Mucosa of rectum (tissue), 2 donors: ENCODE measurements at regions not wholly inside any gene's neighbourhood (a gene's known extent, or its start where the extent isn't known, plus 50 kb on each side); places are given as distances from the start of the nearest gene placed in this dataset.

ENCODE experiments used
- H3K27ac ChIP-seq, 2 donors: one replicate each; pipeline ENCODE4 v1.7.0; 2013; ENCODE audit warnings: inconsistent platforms in 2 of 2, low read depth in 2 of 2, low read length in 2 of 2
- H3K27me3 ChIP-seq, 2 donors: one replicate each; pipeline ENCODE4 v1.7.0; 2013; ENCODE audit warnings: low read length in 2 of 2; ENCODE audit not compliant: control insufficient read depth in 2 of 2, insufficient read depth in 2 of 2
- H3K36me3 ChIP-seq, 2 donors: one replicate each; pipeline ENCODE4 v1.7.0; 2013; ENCODE audit warnings: low read length in 2 of 2; ENCODE audit not compliant: control insufficient read depth in 2 of 2, insufficient read depth in 2 of 2
- H3K4me1 ChIP-seq, 2 donors: one replicate each; pipeline ENCODE4 v1.7.0; 2013; ENCODE audit warnings: low read length in 2 of 2, mild to moderate bottlenecking in 1 of 2; ENCODE audit not compliant: control insufficient read depth in 2 of 2, insufficient read depth in 2 of 2
- H3K4me3 ChIP-seq, 2 donors: one replicate each; pipeline ENCODE4 v1.7.0; 2013; ENCODE audit warnings: low read length in 2 of 2
- H3K9ac ChIP-seq, 2 donors: one replicate each; pipeline ENCODE4 v1.7.0; 2013; ENCODE audit warnings: low read length in 2 of 2, low read depth in 1 of 2, mild to moderate bottlenecking in 1 of 2
- H3K9me3 ChIP-seq, 2 donors: one replicate each; pipeline ENCODE4 v1.7.0; 2013; ENCODE audit warnings: low read length in 2 of 2; ENCODE audit not compliant: control insufficient read depth in 2 of 2
- donor health status: healthy.
- donor health status: Normal muscosa, but diverticular disease.

GRCh38 chr20:40218316-40218969 is 470.6 kb downstream of the MAFB start:
- Histone ChIP-seq H3K27ac (no peak overlapping the region), H3K36me3 (no peaks in the 10 kb centered on the region)

DNA sequence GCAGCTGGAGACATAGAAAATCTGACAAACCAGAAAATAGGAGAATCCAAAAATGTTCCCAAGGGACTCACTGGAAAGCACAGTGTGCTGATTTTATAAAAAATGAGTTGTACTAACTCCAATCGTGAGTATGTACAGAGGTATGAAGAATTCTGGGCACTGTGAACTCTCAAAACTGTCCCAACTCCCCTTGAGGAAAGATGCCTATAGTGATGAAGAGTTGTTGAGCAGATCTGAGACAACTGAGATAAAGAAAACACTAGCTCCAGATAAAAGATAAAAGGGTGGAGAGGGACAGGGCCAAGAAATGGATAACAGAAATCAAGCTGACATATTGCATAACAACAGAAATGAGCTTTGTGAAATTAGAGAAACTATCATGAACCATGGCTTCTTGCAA is 481.4 kb downstream of the MAFB start:
- no peaks in the 10 kb centered on the region for H3K4me1 ChIP-seq
- no peak overlapping the region for H3K27ac ChIP-seq
- no peaks in the 10 kb centered on the region for H3K27me3 ChIP-seq
- no peaks in the 10 kb centered on the region for H3K9me3 ChIP-seq
- no peak overlapping the region for H3K4me3 ChIP-seq
- H3K36me3 ChIP-seq, result no peaks in the 10 kb centered on the region
- H3K9ac ChIP-seq, result no peak overlapping the region

More at GRCh38 chr20:40218316-40218969, 470.6 kb downstream of the MAFB start:
- no peaks in the 10 kb centered on the region for H3K27me3 ChIP-seq
- H3K9me3 ChIP-seq, result no peaks in the 10 kb centered on the region
- no peak overlapping the region for H3K4me3 ChIP-seq
- no peaks in the 10 kb centered on the region for H3K4me1 ChIP-seq
- H3K9ac ChIP-seq, result no peak overlapping the region

DNA sequence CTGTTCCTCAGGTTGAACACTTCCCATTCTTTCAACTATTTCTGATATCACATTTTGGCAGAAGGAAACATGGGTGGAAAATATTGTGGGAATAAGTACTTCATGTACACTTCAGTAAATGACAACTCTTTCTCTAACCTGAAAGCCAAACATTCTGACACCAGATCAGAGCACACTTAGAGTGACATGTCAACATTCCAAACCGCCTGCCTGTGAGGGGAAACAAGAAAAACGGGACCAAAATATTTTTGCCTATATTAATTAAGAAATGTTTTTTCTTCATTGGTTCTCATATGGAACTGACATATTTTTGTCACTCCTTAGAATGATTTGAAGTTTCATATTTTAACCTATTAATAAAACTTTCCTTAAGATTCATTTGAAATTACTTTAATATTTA is 483.1 kb downstream of the MAFB start:
- H3K4me1 ChIP-seq, result no peaks in the 10 kb centered on the region
- H3K27me3 ChIP-seq, result no peaks in the 10 kb centered on the region
- no peaks in the 10 kb centered on the region for H3K9me3 ChIP-seq
- H3K27ac ChIP-seq, result no peak overlapping the region
- H3K36me3 ChIP-seq, result no peaks in the 10 kb centered on the region
- no peak overlapping the region for H3K9ac ChIP-seq
- no peak overlapping the region for H3K4me3 ChIP-seq

DNA sequence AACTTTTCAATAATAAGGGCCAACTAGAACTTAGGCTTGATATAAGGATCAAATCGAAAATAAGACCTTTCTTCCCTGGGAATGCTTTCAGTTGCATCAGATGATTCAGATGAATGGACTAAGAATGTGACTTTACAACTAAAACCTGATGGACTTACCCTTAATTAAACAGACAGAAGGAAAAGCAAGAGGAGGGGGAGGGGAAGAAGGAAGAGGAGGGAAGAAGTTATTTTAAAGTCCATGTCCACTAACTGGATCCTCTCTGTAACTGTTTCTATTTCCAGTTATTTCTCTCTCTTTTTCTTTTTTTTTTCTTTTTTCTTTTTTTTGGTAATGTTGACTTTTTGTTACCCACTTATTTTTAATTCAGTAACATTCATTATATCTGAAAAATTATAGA is 486.0 kb downstream of the MAFB start:
- Histone ChIP-seq H3K9me3 (no peaks in the 10 kb centered on the region), H3K4me1 (no peaks in the 10 kb centered on the region), H3K27ac (no peak overlapping the region), H3K36me3 (no peaks in the 10 kb centered on the region), H3K9ac (no peak overlapping the region), H3K4me3 (no peak overlapping the region), H3K27me3 (no peaks in the 10 kb centered on the region)

DNA sequence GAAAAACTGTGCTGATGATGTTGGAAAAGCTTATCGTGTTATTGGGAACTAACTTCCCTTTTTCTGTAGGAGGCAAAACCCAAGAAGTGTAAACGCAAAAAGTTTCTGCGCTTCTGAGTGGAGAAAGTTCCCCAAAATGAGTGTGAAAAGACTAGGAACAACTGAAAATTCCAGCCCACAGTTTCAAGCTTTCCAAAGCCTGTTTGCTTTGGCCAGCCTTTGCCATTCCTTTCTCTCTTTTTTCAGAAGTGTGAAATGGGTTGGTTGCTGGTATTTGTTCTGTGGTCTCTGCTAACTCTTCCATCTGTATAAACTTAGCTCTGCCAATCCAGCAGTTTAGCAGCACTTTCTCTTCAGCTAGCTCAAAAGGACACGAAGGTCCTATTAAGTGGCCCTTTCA is 491.3 kb downstream of the MAFB start:
- H3K27me3 ChIP-seq, result no peaks in the 10 kb centered on the region
- no peak overlapping the region for H3K9ac ChIP-seq
- no peak overlapping the region for H3K27ac ChIP-seq
- no peaks in the 10 kb centered on the region for H3K9me3 ChIP-seq
- H3K4me3 ChIP-seq, result no peak overlapping the region
- no peaks in the 10 kb centered on the region for H3K4me1 ChIP-seq
- no peaks in the 10 kb centered on the region for H3K36me3 ChIP-seq

- no peak overlapping the region for H3K9ac ChIP-seq
- no peaks in the 10 kb centered on the region for H3K27me3 ChIP-seq
- no peak overlapping the region for H3K27ac ChIP-seq
- H3K4me3 ChIP-seq, result no peak overlapping the region
- H3K36me3 ChIP-seq, result no peaks in the 10 kb centered on the region
- H3K4me1 ChIP-seq, result no peaks in the 10 kb centered on the region
- H3K9me3 ChIP-seq, result no peaks in the 10 kb centered on the region
These were observed 492.1 kb downstream of the MAFB start for GRCh38 chr20:40196846-40197436.

- Histone ChIP-seq H3K27me3 (no peaks in the 10 kb centered on the region), H3K4me3 (no peak overlapping the region), H3K9me3 (no peaks in the 10 kb centered on the region), H3K4me1 (no peaks in the 10 kb centered on the region), H3K9ac (no peak overlapping the region), H3K27ac (no peak overlapping the region), H3K36me3 (no peaks in the 10 kb centered on the region)
These were observed 493.3 kb downstream of the MAFB start for GRCh38 chr20:40195742-40196141.

GRCh38 chr20:40192529-40192928 is 496.5 kb downstream of the MAFB start:
- no peak overlapping the region for H3K27ac ChIP-seq
- no peaks in the 10 kb centered on the region for H3K4me1 ChIP-seq
- H3K9ac ChIP-seq, result no peak overlapping the region
- H3K9me3 ChIP-seq, result no peaks in the 10 kb centered on the region
- no peaks in the 10 kb centered on the region for H3K36me3 ChIP-seq
- no peaks in the 10 kb centered on the region for H3K27me3 ChIP-seq
- H3K4me3 ChIP-seq, result no peak overlapping the region

- Histone ChIP-seq H3K27me3 (no peaks in the 10 kb centered on the region), H3K4me1 (no peaks in the 10 kb centered on the region), H3K9ac (no peak overlapping the region), H3K4me3 (no peak overlapping the region), H3K36me3 (no peaks in the 10 kb centered on the region), H3K27ac (no peak overlapping the region), H3K9me3 (no peaks in the 10 kb centered on the region)
These were observed 497.0 kb downstream of the MAFB start for GRCh38 chr20:40192081-40192480.

GRCh38 chr20:40191573-40191972 is 497.5 kb downstream of the MAFB start:
- Histone ChIP-seq H3K9me3 (no peaks in the 10 kb centered on the region), H3K27ac (no peak overlapping the region), H3K4me1 (no peaks in the 10 kb centered on the region), H3K36me3 (no peaks in the 10 kb centered on the region), H3K9ac (no peak overlapping the region), H3K4me3 (no peak overlapping the region), H3K27me3 (no peaks in the 10 kb centered on the region)
